Cardiac fibroblast (primary cell): ENCODE measurements at regions not wholly inside any gene's neighbourhood (a gene's known extent, or its start where the extent isn't known, plus 50 kb on each side); places are given as distances from the start of the nearest gene placed in this dataset.

Experiments used
- DNase-seq, 2 donors: peaks; one replicate each; pipeline versions ENCODE4 v3.0.0 to v3.0.0-alpha.2; 2010; ENCODE audit warnings: low read depth in 2 of 2
- H3K4me3 ChIP-seq, 2 donors: replicated peaks in 1 of 2; 1 replicate in 1 of 2; 2 replicates in 1 of 2; pipeline ENCODE4 v1.5.1; 2011; ENCODE audit warnings: low read depth in 2 of 2, low read length in 2 of 2, mild to moderate bottlenecking in 2 of 2, moderate library complexity in 1 of 2
- TF ChIP-seq, protein P1 (sequence below): IDR thresholded peaks from one replicate; pipeline ENCODE4 v1.5.1; 2011; ENCODE audit warnings: low read depth, mild to moderate bottlenecking, low read length, inconsistent platforms

DNA sequence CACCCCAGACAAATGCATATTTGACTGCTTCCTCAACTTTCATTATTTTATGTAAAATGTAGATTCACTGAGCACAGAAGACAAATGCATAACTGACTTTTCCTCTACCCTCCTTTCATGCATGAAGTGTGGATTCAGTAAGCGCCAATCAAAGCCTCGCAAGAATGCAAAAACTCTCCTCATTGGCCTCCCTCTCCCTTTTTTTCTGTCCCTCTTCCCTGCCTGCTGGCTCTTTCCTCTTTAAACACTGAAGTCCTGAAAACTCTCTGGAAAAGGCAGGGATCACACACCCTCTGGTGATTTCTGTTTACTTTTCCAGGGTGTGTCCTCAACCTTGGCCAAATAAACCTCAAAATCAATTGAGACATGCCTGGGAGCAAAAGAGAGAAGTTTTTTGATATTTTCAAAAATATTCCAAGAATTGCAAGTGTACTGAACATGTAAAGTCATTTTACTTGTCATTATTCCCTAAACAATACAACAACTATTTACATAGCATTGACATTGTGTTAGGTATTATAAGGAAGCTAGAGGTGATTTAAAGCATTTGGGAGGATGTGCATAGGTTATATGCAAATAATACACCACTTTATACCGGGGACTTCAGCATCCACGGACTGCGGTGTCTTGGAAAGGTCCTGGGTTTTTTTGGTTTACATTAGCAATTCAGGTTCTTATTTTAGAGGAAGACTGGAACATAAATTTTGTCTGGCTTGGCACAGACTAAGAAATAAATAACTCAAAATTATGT is 71.4 kb downstream of the SEC61G start:
- no peak overlapping the region for H3K4me3 ChIP-seq
- no peak for DNase-seq
- TF ChIP-seq, protein P1, sequence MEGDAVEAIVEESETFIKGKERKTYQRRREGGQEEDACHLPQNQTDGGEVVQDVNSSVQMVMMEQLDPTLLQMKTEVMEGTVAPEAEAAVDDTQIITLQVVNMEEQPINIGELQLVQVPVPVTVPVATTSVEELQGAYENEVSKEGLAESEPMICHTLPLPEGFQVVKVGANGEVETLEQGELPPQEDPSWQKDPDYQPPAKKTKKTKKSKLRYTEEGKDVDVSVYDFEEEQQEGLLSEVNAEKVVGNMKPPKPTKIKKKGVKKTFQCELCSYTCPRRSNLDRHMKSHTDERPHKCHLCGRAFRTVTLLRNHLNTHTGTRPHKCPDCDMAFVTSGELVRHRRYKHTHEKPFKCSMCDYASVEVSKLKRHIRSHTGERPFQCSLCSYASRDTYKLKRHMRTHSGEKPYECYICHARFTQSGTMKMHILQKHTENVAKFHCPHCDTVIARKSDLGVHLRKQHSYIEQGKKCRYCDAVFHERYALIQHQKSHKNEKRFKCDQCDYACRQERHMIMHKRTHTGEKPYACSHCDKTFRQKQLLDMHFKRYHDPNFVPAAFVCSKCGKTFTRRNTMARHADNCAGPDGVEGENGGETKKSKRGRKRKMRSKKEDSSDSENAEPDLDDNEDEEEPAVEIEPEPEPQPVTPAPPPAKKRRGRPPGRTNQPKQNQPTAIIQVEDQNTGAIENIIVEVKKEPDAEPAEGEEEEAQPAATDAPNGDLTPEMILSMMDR: no peak

DNA sequence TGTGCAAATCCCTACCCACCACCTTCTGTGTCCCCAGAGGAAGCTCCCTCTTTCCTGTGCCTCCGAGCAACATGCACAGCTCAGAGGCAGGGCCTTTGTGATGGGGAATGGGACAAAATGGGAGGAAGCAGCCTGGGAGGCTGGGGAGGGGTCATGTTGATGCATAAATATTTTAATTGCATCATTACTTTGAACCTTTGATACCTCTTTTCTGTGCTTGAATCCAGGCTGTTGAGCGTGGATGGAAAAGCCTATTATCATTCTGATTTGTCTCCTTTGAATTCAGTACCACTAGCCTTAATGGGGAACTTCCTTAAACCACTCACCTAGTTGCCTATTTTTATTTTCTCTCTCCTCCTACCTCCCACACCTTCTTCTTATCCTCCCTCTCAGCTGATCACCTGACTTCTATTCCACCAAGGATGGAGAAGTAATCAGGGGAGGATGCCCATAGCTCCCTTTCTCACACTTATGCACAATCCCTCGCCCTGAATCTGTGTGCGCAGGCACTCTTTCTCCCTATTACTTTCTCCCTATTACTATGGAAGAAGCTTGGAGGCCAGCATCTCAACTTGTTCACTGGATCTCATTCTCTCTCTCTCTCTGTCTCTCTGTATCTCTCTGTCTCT is 78.5 kb downstream of the SEC61G start:
- DNase-seq: no peak
- TF ChIP-seq, protein P1: no peak
- no peak overlapping the region for H3K4me3 ChIP-seq

DNA sequence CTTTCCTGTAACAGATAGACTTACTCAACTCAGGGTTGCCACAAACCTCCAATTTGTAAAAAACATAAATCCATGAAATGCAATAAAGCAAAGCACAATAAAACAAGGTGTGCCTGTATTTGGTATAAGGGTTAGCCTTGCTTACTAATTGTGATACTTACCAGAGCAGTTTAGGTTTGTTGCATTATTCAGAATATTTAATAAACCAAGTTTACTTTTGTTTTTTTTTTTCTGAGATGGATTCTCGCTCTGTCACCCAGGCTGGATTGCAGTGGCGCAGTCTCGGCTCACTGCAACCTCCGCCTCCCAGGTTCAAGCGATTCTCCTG is 79.6 kb downstream of the SEC61G start:
- TF ChIP-seq, protein P1: no peak
- no peak overlapping the region for H3K4me3 ChIP-seq
- no peak for DNase-seq

DNA sequence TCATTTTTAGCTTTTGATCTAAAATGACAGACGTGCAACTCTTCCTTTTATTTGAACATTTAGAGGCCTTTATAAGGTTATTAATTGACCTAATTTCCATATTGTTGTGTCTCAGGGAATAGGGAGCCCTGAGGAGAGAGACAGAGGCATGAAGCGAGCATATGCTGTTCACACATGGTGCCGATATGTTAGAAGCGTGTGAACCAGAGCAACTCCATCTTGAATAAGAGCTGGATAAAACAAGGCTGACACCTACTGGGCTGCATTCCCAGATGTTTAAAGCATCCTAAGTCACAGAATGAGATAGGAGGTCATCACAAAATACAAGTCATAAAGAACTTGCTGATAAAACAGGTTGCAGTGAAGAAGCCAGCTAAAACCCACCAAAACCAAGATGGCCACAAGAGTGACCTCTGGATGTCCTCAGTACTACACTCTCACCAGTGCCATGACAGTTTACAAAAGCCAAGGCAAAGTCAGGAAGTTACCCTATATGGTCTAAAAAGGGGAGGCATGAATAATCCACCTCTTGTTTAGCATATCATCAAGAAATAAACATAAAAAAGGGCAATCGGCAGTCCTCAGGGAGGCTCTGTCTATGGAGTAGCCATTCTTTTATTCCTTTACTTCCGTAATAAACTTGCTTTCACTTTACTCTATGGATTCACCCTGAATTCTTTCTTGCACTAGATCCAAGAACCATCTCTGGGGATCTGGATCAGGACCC is 80.1 kb downstream of the SEC61G start:
- TF ChIP-seq, protein P1: no peak
- DNase-seq: peak in 1 of 2 donors; percentile 5
- H3K4me3 ChIP-seq: no peak overlapping the region

DNA sequence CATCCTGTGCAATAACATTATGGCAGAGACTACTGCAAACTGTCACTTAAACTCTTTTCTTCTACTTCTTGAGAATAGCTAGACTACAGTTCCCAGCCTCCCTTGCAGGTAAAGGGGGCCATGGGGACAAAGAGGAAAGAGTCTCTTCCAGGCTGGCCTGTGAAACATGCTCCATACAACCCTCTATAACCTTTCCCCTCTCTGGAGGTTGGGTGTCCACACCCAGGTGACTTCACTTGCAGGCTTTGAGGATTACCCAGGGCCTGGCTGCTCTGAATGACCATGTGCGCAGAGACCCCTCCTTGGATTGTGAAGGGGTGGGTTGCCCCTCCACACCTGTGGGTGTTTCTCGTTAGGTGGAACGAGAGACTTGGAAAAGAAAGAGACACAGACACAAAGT is 84.1 kb downstream of the SEC61G start:
- no peak overlapping the region for H3K4me3 ChIP-seq
- TF ChIP-seq, protein P1: no peak
- DNase-seq: no peak

DNA sequence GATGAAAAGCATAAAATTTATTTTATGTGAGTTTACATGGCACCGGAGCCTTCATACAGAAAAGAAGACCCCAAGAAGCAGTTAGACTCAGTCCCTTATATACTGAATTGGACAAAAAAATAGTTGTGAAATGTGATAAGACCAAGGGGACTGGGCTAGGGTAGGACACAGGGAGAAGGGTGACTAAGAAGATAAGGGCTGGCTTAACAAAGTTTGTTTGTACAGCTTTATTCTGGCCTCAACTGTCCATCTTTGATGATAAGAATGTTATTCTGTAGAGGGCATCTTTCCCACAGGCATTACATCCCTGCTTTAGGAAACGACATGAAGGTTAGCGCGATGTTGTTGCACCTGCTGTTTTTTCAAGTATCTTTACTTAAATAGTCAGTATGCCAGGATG is 86.5 kb downstream of the SEC61G start:
- TF ChIP-seq, protein P1: no peak
- H3K4me3 ChIP-seq: no peak overlapping the region
- DNase-seq: no peak
